Endothelial cell (in vitro differentiated cells): ENCODE measurements at regions not wholly inside any gene's neighbourhood (a gene's known extent, or its start where the extent isn't known, plus 50 kb on each side); places are given as distances from the start of the nearest gene placed in this dataset.

Source experiments
- DNase-seq: peaks from one replicate; pipeline ENCODE4 v3.0.0; 2021; ENCODE audit warnings: low spot score
- H3K27ac Mint-ChIP-seq: one replicate; pipeline ENCODE4 v1.8.0; 2021; ENCODE audit warnings: mixed read lengths, inconsistent platforms; ENCODE audit not compliant: unreplicated experiment
- H3K27me3 Mint-ChIP-seq: one replicate; pipeline ENCODE4 v1.8.0; 2021; ENCODE audit warnings: mild to moderate bottlenecking, moderate library complexity, mixed read lengths, inconsistent platforms; ENCODE audit not compliant: unreplicated experiment
- H3K36me3 Mint-ChIP-seq: one replicate; pipeline ENCODE4 v1.8.0; 2021; ENCODE audit warnings: mild to moderate bottlenecking, low read depth, mixed read lengths, inconsistent platforms; ENCODE audit not compliant: unreplicated experiment
- H3K4me1 Mint-ChIP-seq: one replicate; pipeline ENCODE4 v1.8.0; 2021; ENCODE audit warnings: mild to moderate bottlenecking, mixed read lengths, inconsistent platforms; ENCODE audit not compliant: unreplicated experiment
- H3K4me3 Mint-ChIP-seq: one replicate; pipeline ENCODE4 v1.8.0; 2021; ENCODE audit warnings: mild to moderate bottlenecking, mixed read lengths, inconsistent platforms; ENCODE audit not compliant: unreplicated experiment
- H3K9me3 Mint-ChIP-seq: one replicate; pipeline ENCODE4 v1.8.0; 2021; ENCODE audit warnings: mixed read lengths, inconsistent platforms; ENCODE audit not compliant: unreplicated experiment
- CTCF ChIP-seq: fragments of 200-600 bp; sonication (generic); IDR thresholded peaks from one replicate; pipeline ENCODE4 v1.5.0; 2021; ENCODE audit warnings: antibody characterized with exemption; ENCODE audit not compliant: unreplicated experiment

- no peak for TF ChIP-seq CTCF
- no peaks in the 10 kb centered on the region for H3K27me3 Mint-ChIP-seq
These were observed 181.4 kb downstream of the MOXD1 start for GRCh38 chr6:132219901-132220300.

GRCh38 chr6:132218059-132218696, 183.1 kb downstream of the MOXD1 start:
- TF ChIP-seq CTCF, result peak; percentile 72
- DNase-seq, result no peak
- Mint-ChIP-seq H3K9me3 (no peaks in the 10 kb centered on the region), H3K4me3 (no peak overlapping the region), H3K4me1 (no peaks in the 10 kb centered on the region), H3K27ac (no peak overlapping the region), H3K36me3 (no peaks in the 10 kb centered on the region), H3K27me3 (no peaks in the 10 kb centered on the region)

More at GRCh38 chr6:132219901-132220300, 181.4 kb downstream of the MOXD1 start:
- Mint-ChIP-seq H3K4me1 (no peaks in the 10 kb centered on the region), H3K9me3 (peaks cover 4% of the 10 kb centered on the region), H3K4me3 (no peak overlapping the region), H3K27ac (no peak overlapping the region), H3K36me3 (no peaks in the 10 kb centered on the region)
- DNase-seq, result no peak

- Mint-ChIP-seq H3K27ac (no peak overlapping the region), H3K27me3 (peaks cover 1% of the 10 kb centered on the region), H3K4me3 (no peak overlapping the region), H3K4me1 (no peaks in the 10 kb centered on the region), H3K9me3 (no peaks in the 10 kb centered on the region), H3K36me3 (peaks cover 5% of the 10 kb centered on the region)
- no peak for DNase-seq
- no peak for TF ChIP-seq CTCF
These were observed 185.5 kb downstream of the MOXD1 start for GRCh38 chr6:132215805-132216204.

GRCh38 chr6:132214716-132215115, 186.6 kb downstream of the MOXD1 start:
- peaks cover 5% of the 10 kb centered on the region for H3K36me3 Mint-ChIP-seq
- peaks cover 1% of the 10 kb centered on the region for H3K27me3 Mint-ChIP-seq
- no peaks in the 10 kb centered on the region for H3K4me1 Mint-ChIP-seq
- no peaks in the 10 kb centered on the region for H3K9me3 Mint-ChIP-seq
- no peak overlapping the region for H3K27ac Mint-ChIP-seq
- no peak overlapping the region for H3K4me3 Mint-ChIP-seq
- no peak for DNase-seq
- TF ChIP-seq CTCF, result no peak

- DNase-seq, result no peak
- H3K36me3 Mint-ChIP-seq, result peaks cover 5% of the 10 kb centered on the region
- no peak for TF ChIP-seq CTCF
- no peak overlapping the region for H3K4me3 Mint-ChIP-seq
- peaks cover 1% of the 10 kb centered on the region for H3K27me3 Mint-ChIP-seq
- H3K4me1 Mint-ChIP-seq, result no peaks in the 10 kb centered on the region
- H3K9me3 Mint-ChIP-seq, result no peaks in the 10 kb centered on the region
- no peak overlapping the region for H3K27ac Mint-ChIP-seq
These were observed 187.5 kb downstream of the MOXD1 start for GRCh38 chr6:132213732-132214131.
